Lower leg skin (tissue), 4 donors: ENCODE measurements at regions not wholly inside any gene's neighbourhood (a gene's known extent, or its start where the extent isn't known, plus 50 kb on each side); places are given as distances from the start of the nearest gene placed in this dataset.

Experiments used
- DNase-seq, 2 donors: peaks; one replicate each; pipeline ENCODE4 v3.0.0-alpha.2; 2019; ENCODE audit warnings: low spot score in 2 of 2
- H3K4me3 ChIP-seq: fragments of 200-600 bp; sonication (generic); 2 replicates; pipeline ENCODE4 v1.5.1; 2017; ENCODE audit warnings: mild to moderate bottlenecking, low read depth; ENCODE audit not compliant: poor library complexity, severe bottlenecking
- POLR2A ChIP-seq, 2 donors: fragments of 450-650 bp; IDR thresholded peaks; one replicate each; pipeline ENCODE4 v1.6.1; 2016 to 2017; ENCODE audit warnings: antibody characterized with exemption in 2 of 2, mild to moderate bottlenecking in 1 of 2, moderate library complexity in 1 of 2
- WGBS, 2 donors: methylation state at CpG; one replicate each; pipeline ENCODE4 v1.1.5; 2018; 5-methylcytosine and 5-hydroxymethylcytosine counted together
- intact Hi-C: fragments of 100-400 bp; cut with DNase I; formaldehyde crosslinking; loops from one replicate; pipeline ENCODE4 v1.15.0; 2023; ENCODE audit warnings: low total_unique reads
- TF ChIP-seq, protein P1 (sequence below), 3 donors: fragments of 450-650 bp; IDR thresholded peaks; one replicate each; pipeline ENCODE4 v1.5.1; 2016; ENCODE audit warnings: antibody characterized with exemption in 3 of 3, mild to moderate bottlenecking in 3 of 3, moderate library complexity in 2 of 3

- TF ChIP-seq POLR2A (IDR thresholded peaks at IDR 0.05), result no peak
- TF ChIP-seq, protein P1, sequence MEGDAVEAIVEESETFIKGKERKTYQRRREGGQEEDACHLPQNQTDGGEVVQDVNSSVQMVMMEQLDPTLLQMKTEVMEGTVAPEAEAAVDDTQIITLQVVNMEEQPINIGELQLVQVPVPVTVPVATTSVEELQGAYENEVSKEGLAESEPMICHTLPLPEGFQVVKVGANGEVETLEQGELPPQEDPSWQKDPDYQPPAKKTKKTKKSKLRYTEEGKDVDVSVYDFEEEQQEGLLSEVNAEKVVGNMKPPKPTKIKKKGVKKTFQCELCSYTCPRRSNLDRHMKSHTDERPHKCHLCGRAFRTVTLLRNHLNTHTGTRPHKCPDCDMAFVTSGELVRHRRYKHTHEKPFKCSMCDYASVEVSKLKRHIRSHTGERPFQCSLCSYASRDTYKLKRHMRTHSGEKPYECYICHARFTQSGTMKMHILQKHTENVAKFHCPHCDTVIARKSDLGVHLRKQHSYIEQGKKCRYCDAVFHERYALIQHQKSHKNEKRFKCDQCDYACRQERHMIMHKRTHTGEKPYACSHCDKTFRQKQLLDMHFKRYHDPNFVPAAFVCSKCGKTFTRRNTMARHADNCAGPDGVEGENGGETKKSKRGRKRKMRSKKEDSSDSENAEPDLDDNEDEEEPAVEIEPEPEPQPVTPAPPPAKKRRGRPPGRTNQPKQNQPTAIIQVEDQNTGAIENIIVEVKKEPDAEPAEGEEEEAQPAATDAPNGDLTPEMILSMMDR (IDR thresholded peaks at IDR 0.05), result no peak
- H3K4me3 ChIP-seq, result no peak overlapping the region
- intact Hi-C loops, result no loop called here
- no peak for DNase-seq
- 47 to 50% methylated on average over 2 of the region's 2 CpGs for WGBS, 2 donors
Observed at GRCh38 chr15:81909011-81909358, 136.8 kb downstream of the MEX3B start.

DNA sequence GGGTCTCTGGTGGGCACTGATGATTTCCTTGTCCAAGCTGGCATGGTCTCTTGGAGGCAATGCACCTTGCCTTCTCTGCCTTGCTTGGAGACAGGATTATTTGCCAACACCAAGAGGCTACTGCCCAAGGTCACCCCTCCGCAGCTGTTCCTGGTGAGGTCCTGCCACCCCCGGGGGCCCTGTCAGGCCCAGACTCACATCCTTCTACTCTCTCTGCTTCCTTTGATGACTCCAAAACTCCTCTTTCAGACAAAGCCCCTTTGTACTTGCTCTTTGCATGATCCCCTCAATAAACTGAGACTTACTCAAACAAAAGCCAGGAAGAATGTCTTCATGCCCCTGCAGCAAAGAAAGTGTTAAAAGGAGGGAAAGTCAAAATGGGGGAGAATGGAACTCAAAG is 137.7 kb downstream of the MEX3B start:
- 71 to 78% methylated on average over 2 of the region's 2 CpGs for WGBS, 2 donors
- DNase-seq, result no peak
- TF ChIP-seq, protein P1 (IDR thresholded peaks at IDR 0.05), result no peak
- no peak for TF ChIP-seq POLR2A (IDR thresholded peaks at IDR 0.05)
- H3K4me3 ChIP-seq, result no peak overlapping the region
- intact Hi-C loops, result no loop called here

- DNase-seq, result no peak
- WGBS, 2 donors, result 76 to 82% methylated on average over 1 of the region's 1 CpG
- H3K4me3 ChIP-seq, result no peak overlapping the region
- TF ChIP-seq, protein P1 (IDR thresholded peaks at IDR 0.05), result no peak
- no peak for TF ChIP-seq POLR2A (IDR thresholded peaks at IDR 0.05)
- intact Hi-C loops, result no loop called here
Observed at GRCh38 chr15:81907521-81907920, 138.3 kb downstream of the MEX3B start.

GRCh38 chr15:81905889-81906288 is 139.9 kb downstream of the MEX3B start:
- intact Hi-C loops, result no loop called here
- no peak overlapping the region for H3K4me3 ChIP-seq
- WGBS, 2 donors, result 64% methylated on average over 2 of the region's 2 CpGs
- no peak for DNase-seq
- no peak for TF ChIP-seq POLR2A (IDR thresholded peaks at IDR 0.05)
- TF ChIP-seq, protein P1 (IDR thresholded peaks at IDR 0.05), result no peak

DNA sequence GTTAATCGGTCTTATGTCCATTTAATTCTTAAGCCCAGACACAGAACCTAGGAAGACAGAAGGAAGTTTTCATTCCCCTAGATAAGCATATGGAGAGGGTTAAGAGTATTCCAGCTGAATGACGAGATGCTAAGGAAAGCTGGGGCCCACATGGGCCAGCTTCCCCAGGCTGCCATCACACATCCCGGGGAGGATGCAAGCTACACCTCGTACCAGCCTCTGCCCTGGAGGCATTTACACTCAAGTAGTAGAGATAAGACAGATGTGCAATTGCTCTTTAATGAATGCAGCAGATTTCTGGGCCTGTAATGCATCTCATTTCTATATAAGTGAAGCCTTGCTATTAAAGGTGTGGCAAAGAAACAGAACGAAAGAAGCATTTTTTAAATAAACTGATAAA is 144.5 kb downstream of the MEX3B start:
- no peak for DNase-seq

GRCh38 chr15:81899730-81900129 is 146.1 kb downstream of the MEX3B start:
- intact Hi-C loops, result no loop called here
- 62 to 91% methylated on average over 2 of the region's 2 CpGs for WGBS, 2 donors
- TF ChIP-seq, protein P1 (IDR thresholded peaks at IDR 0.05), result no peak
- no peak for TF ChIP-seq POLR2A (IDR thresholded peaks at IDR 0.05)
- no peak overlapping the region for H3K4me3 ChIP-seq
- no peak for DNase-seq

More for the DNA sequence above, 144.5 kb downstream of the MEX3B start:
- 49 to 57% methylated on average over 5 of the region's 5 CpGs for WGBS, 2 donors
- intact Hi-C loops, result no loop called here
- no peak overlapping the region for H3K4me3 ChIP-seq
- TF ChIP-seq, protein P1 (IDR thresholded peaks at IDR 0.05), result no peak
- no peak for TF ChIP-seq POLR2A (IDR thresholded peaks at IDR 0.05)
